NCI-H526 treated with DMSO at 0.1 percent for 48 hours (cell line): ENCODE measurements at regions not wholly inside any gene's neighbourhood (a gene's known extent, or its start where the extent isn't known, plus 50 kb on each side); places are given as distances from the start of the nearest gene placed in this dataset.
"Not testable (repeated sequence)": the region's sequence is repeated elsewhere in the genome, so short reads cannot be mapped to it uniquely, and the experiment has no call there.

ENCODE experiments used
- DNase-seq: peaks from one replicate; lab custom pipeline; 2025; lab: John Stamatoyannopoulos, UW

- DNase-seq, result not testable (repeated sequence)
Measured at GRCh38 chr3:191741847-191742350, 280.9 kb downstream of the PYDC2 start.

- DNase-seq, result no peak
Measured at GRCh38 chr3:191743283-191743682, 282.3 kb downstream of the PYDC2 start.

- no peak for DNase-seq
Measured at GRCh38 chr3:191750618-191751017, 289.7 kb downstream of the PYDC2 start.

GRCh38 chr3:191753196-191753595, 292.2 kb downstream of the PYDC2 start:
- no peak for DNase-seq

GRCh38 chr3:191761906-191762305, 300.9 kb downstream of the PYDC2 start:
- DNase-seq, result no peak

GRCh38 chr3:191762323-191762960, 301.5 kb downstream of the PYDC2 start:
- peak; percentile 89 for DNase-seq

- DNase-seq, result no peak
Measured at GRCh38 chr3:191768421-191768820, 307.5 kb downstream of the PYDC2 start.

GRCh38 chr3:191770541-191770940, 309.6 kb downstream of the PYDC2 start:
- DNase-seq, result no peak

GRCh38 chr3:191774485-191774884, 313.5 kb downstream of the PYDC2 start:
- no peak for DNase-seq

- no peak for DNase-seq
Measured at GRCh38 chr3:191775451-191776233, 314.7 kb downstream of the PYDC2 start.

- no peak for DNase-seq
Measured at GRCh38 chr3:191781044-191781443, 320.1 kb downstream of the PYDC2 start.

GRCh38 chr3:191783024-191783423, 322.1 kb downstream of the PYDC2 start:
- DNase-seq, result no peak

GRCh38 chr3:191790934-191791333, 330.0 kb downstream of the PYDC2 start:
- DNase-seq, result no peak

- no peak for DNase-seq
Measured at GRCh38 chr3:191792580-191792979, 331.6 kb downstream of the PYDC2 start.

GRCh38 chr3:191795196-191795595, 334.2 kb downstream of the PYDC2 start:
- DNase-seq, result peak; percentile 70

- DNase-seq, result no peak
Measured at GRCh38 chr3:191797271-191797670, 336.3 kb downstream of the PYDC2 start.

GRCh38 chr3:191802671-191803070, 341.7 kb downstream of the PYDC2 start:
- no peak for DNase-seq

GRCh38 chr3:191804935-191805334, 344.0 kb downstream of the PYDC2 start:
- no peak for DNase-seq

GRCh38 chr3:191808073-191808472, 347.1 kb downstream of the PYDC2 start:
- DNase-seq, result no peak

GRCh38 chr3:191809326-191809949, 348.5 kb downstream of the PYDC2 start:
- DNase-seq, result no peak

- no peak for DNase-seq
Measured at GRCh38 chr3:191813245-191813644, 352.3 kb downstream of the PYDC2 start.

GRCh38 chr3:191848818-191849217, 387.9 kb downstream of the PYDC2 start:
- no peak for DNase-seq

- DNase-seq, result no peak
Measured at GRCh38 chr3:191859531-191859930, 398.6 kb downstream of the PYDC2 start.
